Ishikawa (cell line): ENCODE measurements at regions not wholly inside any gene's neighbourhood (a gene's known extent, or its start where the extent isn't known, plus 50 kb on each side); places are given as distances from the start of the nearest gene placed in this dataset.

Source experiments
- CEBPB ChIP-seq: IDR thresholded peaks from 2 replicates; pipeline ENCODE4 v1.6.1; 2012
- CREB1 ChIP-seq: IDR thresholded peaks from 2 replicates; pipeline ENCODE4 v1.6.1; 2012; ENCODE audit warnings: low read depth
- EGR1 ChIP-seq: IDR thresholded peaks from 2 replicates; pipeline ENCODE4 v1.6.1; 2012
- EP300 ChIP-seq: IDR thresholded peaks from 2 replicates; pipeline ENCODE4 v1.6.1; 2012; ENCODE audit warnings: borderline replicate concordance
- FOXM1 ChIP-seq: IDR thresholded peaks from 2 replicates; pipeline ENCODE4 v1.6.1; 2012; ENCODE audit warnings: low read depth, borderline replicate concordance
- NFIC ChIP-seq: IDR thresholded peaks from 2 replicates; pipeline ENCODE4 v1.6.1; 2012
- RAD21 ChIP-seq: IDR thresholded peaks from 2 replicates; pipeline ENCODE4 v1.6.1; 2012; ENCODE audit warnings: low read depth
- TAF1 ChIP-seq: IDR thresholded peaks from 2 replicates; pipeline ENCODE4 v1.6.1; 2012; ENCODE audit warnings: low read depth, mild to moderate bottlenecking
- TEAD4 ChIP-seq: IDR thresholded peaks from 2 replicates; pipeline ENCODE4 v1.6.1; 2012
- YY1 ChIP-seq: IDR thresholded peaks from 2 replicates; pipeline ENCODE4 v1.6.1; 2012; ENCODE audit warnings: low read depth
- TF ChIP-seq, protein P1 (sequence below): IDR thresholded peaks from 2 replicates; pipeline ENCODE4 v1.6.1; 2012
- TF ChIP-seq, protein P2 (sequence below): IDR thresholded peaks from 2 replicates; pipeline ENCODE4 v1.6.1; 2012; ENCODE audit warnings: low read depth, mild to moderate bottlenecking
- TF ChIP-seq, protein P3 (sequence below): IDR thresholded peaks from 2 replicates; pipeline ENCODE4 v1.6.1; 2012

DNA sequence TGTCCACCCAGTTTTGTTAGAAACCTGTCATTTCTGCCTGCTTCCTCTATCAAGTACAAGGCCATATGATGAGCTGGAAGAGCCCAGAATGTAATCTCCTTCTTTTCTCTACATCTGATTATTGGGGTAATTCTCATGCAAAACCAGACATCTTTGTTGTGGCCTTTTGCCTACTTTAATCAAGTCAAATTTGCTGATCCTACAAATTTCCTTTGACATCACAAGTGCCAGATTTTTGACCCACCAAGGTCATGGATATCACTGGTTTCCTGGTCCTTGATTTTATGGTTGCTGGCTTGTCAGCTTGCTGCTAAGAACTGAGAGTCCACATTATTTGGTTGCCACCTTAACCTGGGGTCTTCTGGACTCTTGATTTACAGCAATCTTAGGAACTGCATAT is 336.1 kb downstream of the TFEC start:
- no peak for TF ChIP-seq NFIC
- TF ChIP-seq, protein P1, sequence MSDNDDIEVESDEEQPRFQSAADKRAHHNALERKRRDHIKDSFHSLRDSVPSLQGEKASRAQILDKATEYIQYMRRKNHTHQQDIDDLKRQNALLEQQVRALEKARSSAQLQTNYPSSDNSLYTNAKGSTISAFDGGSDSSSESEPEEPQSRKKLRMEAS, result no peak
- no peak for TF ChIP-seq CEBPB
- TF ChIP-seq, protein P2, sequence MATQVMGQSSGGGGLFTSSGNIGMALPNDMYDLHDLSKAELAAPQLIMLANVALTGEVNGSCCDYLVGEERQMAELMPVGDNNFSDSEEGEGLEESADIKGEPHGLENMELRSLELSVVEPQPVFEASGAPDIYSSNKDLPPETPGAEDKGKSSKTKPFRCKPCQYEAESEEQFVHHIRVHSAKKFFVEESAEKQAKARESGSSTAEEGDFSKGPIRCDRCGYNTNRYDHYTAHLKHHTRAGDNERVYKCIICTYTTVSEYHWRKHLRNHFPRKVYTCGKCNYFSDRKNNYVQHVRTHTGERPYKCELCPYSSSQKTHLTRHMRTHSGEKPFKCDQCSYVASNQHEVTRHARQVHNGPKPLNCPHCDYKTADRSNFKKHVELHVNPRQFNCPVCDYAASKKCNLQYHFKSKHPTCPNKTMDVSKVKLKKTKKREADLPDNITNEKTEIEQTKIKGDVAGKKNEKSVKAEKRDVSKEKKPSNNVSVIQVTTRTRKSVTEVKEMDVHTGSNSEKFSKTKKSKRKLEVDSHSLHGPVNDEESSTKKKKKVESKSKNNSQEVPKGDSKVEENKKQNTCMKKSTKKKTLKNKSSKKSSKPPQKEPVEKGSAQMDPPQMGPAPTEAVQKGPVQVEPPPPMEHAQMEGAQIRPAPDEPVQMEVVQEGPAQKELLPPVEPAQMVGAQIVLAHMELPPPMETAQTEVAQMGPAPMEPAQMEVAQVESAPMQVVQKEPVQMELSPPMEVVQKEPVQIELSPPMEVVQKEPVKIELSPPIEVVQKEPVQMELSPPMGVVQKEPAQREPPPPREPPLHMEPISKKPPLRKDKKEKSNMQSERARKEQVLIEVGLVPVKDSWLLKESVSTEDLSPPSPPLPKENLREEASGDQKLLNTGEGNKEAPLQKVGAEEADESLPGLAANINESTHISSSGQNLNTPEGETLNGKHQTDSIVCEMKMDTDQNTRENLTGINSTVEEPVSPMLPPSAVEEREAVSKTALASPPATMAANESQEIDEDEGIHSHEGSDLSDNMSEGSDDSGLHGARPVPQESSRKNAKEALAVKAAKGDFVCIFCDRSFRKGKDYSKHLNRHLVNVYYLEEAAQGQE, result no peak
- TF ChIP-seq TAF1, result no peak
- no peak for TF ChIP-seq EGR1
- no peak for TF ChIP-seq EP300
- TF ChIP-seq CREB1, result no peak
- TF ChIP-seq YY1, result no peak
- no peak for TF ChIP-seq RAD21
- no peak for TF ChIP-seq FOXM1
- TF ChIP-seq, protein P3, sequence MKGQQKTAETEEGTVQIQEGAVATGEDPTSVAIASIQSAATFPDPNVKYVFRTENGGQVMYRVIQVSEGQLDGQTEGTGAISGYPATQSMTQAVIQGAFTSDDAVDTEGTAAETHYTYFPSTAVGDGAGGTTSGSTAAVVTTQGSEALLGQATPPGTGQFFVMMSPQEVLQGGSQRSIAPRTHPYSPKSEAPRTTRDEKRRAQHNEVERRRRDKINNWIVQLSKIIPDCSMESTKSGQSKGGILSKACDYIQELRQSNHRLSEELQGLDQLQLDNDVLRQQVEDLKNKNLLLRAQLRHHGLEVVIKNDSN, result no peak
- TF ChIP-seq TEAD4, result no peak
